A549 (cell line): ENCODE measurements at regions not wholly inside any gene's neighbourhood (a gene's known extent, or its start where the extent isn't known, plus 50 kb on each side); places are given as distances from the start of the nearest gene placed in this dataset.

Source experiments
- EP300 ChIP-seq, 2 experiments: fragments of >200 bp; sonication (Bioruptor Twin); formaldehyde crosslinking; IDR thresholded peaks; 2 replicates in 1 of 2; 3 replicates in 1 of 2; pipeline ENCODE4 v1.6.1; 2016 to 2017
- FOXS1 ChIP-seq: fragments of 250-450 bp; sonication (Bioruptor Pico); IDR thresholded peaks from 2 replicates; pipeline ENCODE4 v1.5.0; 2020; ENCODE audit warnings: mild to moderate bottlenecking, moderate library complexity
- JUNB ChIP-seq: fragments of >200 bp; sonication (Bioruptor Twin); formaldehyde crosslinking; IDR thresholded peaks from 2 replicates; pipeline ENCODE4 v1.6.1; 2016
- MAZ ChIP-seq: fragments of 150-350 bp; IDR thresholded peaks from 2 replicates; pipeline ENCODE4 v1.6.1; 2014; ENCODE audit warnings: antibody characterized with exemption, low read depth, low read length, borderline replicate concordance
- POLR2A ChIP-seq: IDR thresholded peaks from 2 replicates; pipeline ENCODE4 v1.6.1; 2012; ENCODE audit warnings: mild to moderate bottlenecking, low read length
- POLR2AphosphoS2 ChIP-seq: conservative IDR thresholded peaks from 2 replicates; pipeline ENCODE4 v1.6.1; 2012; ENCODE audit warnings: low read length, improper control_type of control experiment, inconsistent platforms
- RAD21 ChIP-seq, 2 experiments: fragments of >200 bp in 1 of 2; sonication (Bioruptor Twin) in 1 of 2; formaldehyde crosslinking in 1 of 2; IDR thresholded peaks in 1 of 2; conservative IDR thresholded peaks in 1 of 2; 2 replicates in 1 of 2; 3 replicates in 1 of 2; pipeline ENCODE4 v1.6.1; 2012 to 2018; ENCODE audit warnings: inconsistent platforms in 1 of 2
- TF ChIP-seq, protein P1 (sequence below): fragments of >200 bp; sonication (Bioruptor Twin); formaldehyde crosslinking; IDR thresholded peaks from 3 replicates; pipeline ENCODE4 v1.5.1; 2016
- TF ChIP-seq, protein P2 (sequence below): IDR thresholded peaks from 2 replicates; pipeline ENCODE4 v1.6.1; 2012; ENCODE audit warnings: low read depth, borderline replicate concordance
- TF ChIP-seq, protein P3 (sequence below): fragments of 200-600 bp; sonication (generic); IDR thresholded peaks from 2 replicates; pipeline ENCODE4 v1.6.1; 2016; ENCODE audit warnings: antibody characterized with exemption, mild to moderate bottlenecking, moderate library complexity

DNA sequence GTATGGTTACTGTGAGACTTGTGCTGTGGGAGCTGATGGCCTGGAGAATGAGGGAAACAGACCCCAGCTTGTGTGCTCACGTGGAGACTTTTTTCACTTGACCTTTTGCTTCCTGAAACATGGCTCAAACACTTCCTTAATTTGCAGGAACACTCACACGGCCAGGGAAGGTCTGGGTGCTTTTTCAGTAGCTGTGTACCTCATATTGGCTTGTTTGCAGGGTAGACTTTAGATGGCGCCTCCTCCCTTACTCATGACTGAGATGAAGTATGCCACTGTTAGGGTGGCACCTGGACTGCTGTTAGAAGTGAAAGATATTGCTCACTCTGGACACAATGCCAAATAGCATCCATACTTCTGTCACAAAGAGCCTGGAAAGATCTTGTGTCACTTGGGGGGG, 75.7 kb upstream of the WDR1 start:
- TF ChIP-seq RAD21 (conservative IDR thresholded peaks at IDR 0.05 in 1 of 2, IDR thresholded peaks at IDR 0.05 in 1 of 2), result no peak
- TF ChIP-seq, protein P1, sequence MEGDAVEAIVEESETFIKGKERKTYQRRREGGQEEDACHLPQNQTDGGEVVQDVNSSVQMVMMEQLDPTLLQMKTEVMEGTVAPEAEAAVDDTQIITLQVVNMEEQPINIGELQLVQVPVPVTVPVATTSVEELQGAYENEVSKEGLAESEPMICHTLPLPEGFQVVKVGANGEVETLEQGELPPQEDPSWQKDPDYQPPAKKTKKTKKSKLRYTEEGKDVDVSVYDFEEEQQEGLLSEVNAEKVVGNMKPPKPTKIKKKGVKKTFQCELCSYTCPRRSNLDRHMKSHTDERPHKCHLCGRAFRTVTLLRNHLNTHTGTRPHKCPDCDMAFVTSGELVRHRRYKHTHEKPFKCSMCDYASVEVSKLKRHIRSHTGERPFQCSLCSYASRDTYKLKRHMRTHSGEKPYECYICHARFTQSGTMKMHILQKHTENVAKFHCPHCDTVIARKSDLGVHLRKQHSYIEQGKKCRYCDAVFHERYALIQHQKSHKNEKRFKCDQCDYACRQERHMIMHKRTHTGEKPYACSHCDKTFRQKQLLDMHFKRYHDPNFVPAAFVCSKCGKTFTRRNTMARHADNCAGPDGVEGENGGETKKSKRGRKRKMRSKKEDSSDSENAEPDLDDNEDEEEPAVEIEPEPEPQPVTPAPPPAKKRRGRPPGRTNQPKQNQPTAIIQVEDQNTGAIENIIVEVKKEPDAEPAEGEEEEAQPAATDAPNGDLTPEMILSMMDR, result no peak
- TF ChIP-seq JUNB, result no peak
- no peak for TF ChIP-seq EP300 (IDR thresholded peaks at IDR 0.05)
- no peak for TF ChIP-seq MAZ
- TF ChIP-seq, protein P2, sequence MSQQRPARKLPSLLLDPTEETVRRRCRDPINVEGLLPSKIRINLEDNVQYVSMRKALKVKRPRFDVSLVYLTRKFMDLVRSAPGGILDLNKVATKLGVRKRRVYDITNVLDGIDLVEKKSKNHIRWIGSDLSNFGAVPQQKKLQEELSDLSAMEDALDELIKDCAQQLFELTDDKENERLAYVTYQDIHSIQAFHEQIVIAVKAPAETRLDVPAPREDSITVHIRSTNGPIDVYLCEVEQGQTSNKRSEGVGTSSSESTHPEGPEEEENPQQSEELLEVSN, result no peak
- no peak for TF ChIP-seq POLR2A
- TF ChIP-seq POLR2AphosphoS2, result no peak
- TF ChIP-seq, protein P3, sequence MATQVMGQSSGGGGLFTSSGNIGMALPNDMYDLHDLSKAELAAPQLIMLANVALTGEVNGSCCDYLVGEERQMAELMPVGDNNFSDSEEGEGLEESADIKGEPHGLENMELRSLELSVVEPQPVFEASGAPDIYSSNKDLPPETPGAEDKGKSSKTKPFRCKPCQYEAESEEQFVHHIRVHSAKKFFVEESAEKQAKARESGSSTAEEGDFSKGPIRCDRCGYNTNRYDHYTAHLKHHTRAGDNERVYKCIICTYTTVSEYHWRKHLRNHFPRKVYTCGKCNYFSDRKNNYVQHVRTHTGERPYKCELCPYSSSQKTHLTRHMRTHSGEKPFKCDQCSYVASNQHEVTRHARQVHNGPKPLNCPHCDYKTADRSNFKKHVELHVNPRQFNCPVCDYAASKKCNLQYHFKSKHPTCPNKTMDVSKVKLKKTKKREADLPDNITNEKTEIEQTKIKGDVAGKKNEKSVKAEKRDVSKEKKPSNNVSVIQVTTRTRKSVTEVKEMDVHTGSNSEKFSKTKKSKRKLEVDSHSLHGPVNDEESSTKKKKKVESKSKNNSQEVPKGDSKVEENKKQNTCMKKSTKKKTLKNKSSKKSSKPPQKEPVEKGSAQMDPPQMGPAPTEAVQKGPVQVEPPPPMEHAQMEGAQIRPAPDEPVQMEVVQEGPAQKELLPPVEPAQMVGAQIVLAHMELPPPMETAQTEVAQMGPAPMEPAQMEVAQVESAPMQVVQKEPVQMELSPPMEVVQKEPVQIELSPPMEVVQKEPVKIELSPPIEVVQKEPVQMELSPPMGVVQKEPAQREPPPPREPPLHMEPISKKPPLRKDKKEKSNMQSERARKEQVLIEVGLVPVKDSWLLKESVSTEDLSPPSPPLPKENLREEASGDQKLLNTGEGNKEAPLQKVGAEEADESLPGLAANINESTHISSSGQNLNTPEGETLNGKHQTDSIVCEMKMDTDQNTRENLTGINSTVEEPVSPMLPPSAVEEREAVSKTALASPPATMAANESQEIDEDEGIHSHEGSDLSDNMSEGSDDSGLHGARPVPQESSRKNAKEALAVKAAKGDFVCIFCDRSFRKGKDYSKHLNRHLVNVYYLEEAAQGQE, result no peak
- TF ChIP-seq FOXS1 (CRISPR knock-in tag), result no peak
